ENCODE measurements at regions not wholly inside any gene's neighbourhood (a gene's known extent, or its start where the extent isn't known, plus 50 kb on each side); places are given as distances from the start of the nearest gene placed in this dataset.
"Not testable (repeated sequence)": the region's sequence is repeated elsewhere in the genome, so short reads cannot be mapped to it uniquely, and the experiment has no call there.

- H3K4me2 ChIP-seq (replicated peaks; ENCODE audit: extremely low read depth, low read length, poor library complexity, severe bottlenecking); H3K27me3 Mint-ChIP-seq (ENCODE audit: low read depth in 3 of 3); H3K27me3 ChIP-seq (ENCODE audit: control insufficient read depth in 2 of 2, insufficient read depth in 2 of 2, low read length in 2 of 2); H3K4me3 Mint-ChIP-seq; H3K9ac ChIP-seq (ENCODE audit: insufficient read depth, low read length, poor library complexity, severe bottlenecking); H4K20me1 ChIP-seq (ENCODE audit: insufficient read depth, low read length); H3K4me1 Mint-ChIP-seq; H2AFZ ChIP-seq (ENCODE audit: insufficient read depth, low read depth, low read length, poor library complexity, severe bottlenecking); H3K4me3 ChIP-seq (replicated peaks in 1 of 3; ENCODE audit: low read depth in 2 of 3, low read length in 3 of 3); H3K36me3 Mint-ChIP-seq; H3K27ac Mint-ChIP-seq; H3K36me3 ChIP-seq (replicated peaks in 1 of 2; ENCODE audit: control insufficient read depth in 1 of 2, insufficient read depth in 2 of 2, low read length in 2 of 2); DNase-seq; H3K4me1 ChIP-seq (ENCODE audit: control insufficient read depth in 1 of 2, insufficient read depth in 2 of 2, low read length in 2 of 2); H3K27ac ChIP-seq (ENCODE audit: low read depth in 1 of 2, low read length in 2 of 2); H3K79me2 ChIP-seq (ENCODE audit: insufficient read depth, low read length); intact Hi-C loops (cut with micrococcal nuclease): not testable (repeated sequence)
- H3K9me3 Mint-ChIP-seq, result peaks cover 35 to 96% (median 82%) of the 10 kb centered on the region in 7 donors
- peaks cover 85 to 88% of the 10 kb centered on the region in 2 donors for H3K9me3 ChIP-seq (replicated peaks in 1 of 2; ENCODE audit: control insufficient read depth in 1 of 2, insufficient read depth in 1 of 2, low read length in 2 of 2)
- 72% methylated on average over 11 of the region's 12 CpGs for WGBS (ENCODE audit: insufficient coverage)
Observed at GRCh38 chr22:11030571-11031410, 4497.2 kb upstream of the OR11H1 start.

DNA sequence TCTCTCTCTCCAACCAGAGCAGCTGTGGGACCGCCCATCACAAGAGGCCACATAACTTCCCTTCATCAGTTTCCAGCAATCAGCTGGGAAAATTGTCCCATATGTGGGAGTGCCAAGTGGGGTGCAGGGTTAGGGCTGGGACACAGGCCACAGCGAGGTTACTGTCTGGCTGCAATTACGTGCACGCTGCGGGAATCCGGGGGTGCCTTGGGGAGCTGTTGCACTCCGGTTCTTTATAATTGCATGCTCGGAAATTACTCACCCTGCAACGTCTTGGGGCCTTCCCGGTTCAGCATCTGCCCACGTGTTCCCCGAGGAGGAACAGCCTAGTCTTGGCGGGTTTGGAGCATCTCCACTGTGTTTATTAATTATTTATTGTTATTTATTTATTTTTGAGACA lies 4495.9 kb upstream of the OR11H1 start:
- H3K27me3 ChIP-seq (ENCODE audit: control insufficient read depth in 2 of 2, insufficient read depth in 2 of 2, low read length in 2 of 2); H2AFZ ChIP-seq (ENCODE audit: insufficient read depth, low read depth, low read length, poor library complexity, severe bottlenecking); H3K27ac ChIP-seq (ENCODE audit: low read depth in 1 of 2, low read length in 2 of 2); H3K4me1 Mint-ChIP-seq; H3K36me3 ChIP-seq (replicated peaks in 1 of 2; ENCODE audit: control insufficient read depth in 1 of 2, insufficient read depth in 2 of 2, low read length in 2 of 2); H4K20me1 ChIP-seq (ENCODE audit: insufficient read depth, low read length); DNase-seq; H3K27me3 Mint-ChIP-seq (ENCODE audit: low read depth in 3 of 3); H3K9ac ChIP-seq (ENCODE audit: insufficient read depth, low read length, poor library complexity, severe bottlenecking); intact Hi-C loops (cut with micrococcal nuclease); H3K4me1 ChIP-seq (ENCODE audit: control insufficient read depth in 1 of 2, insufficient read depth in 2 of 2, low read length in 2 of 2); H3K4me2 ChIP-seq (replicated peaks; ENCODE audit: extremely low read depth, low read length, poor library complexity, severe bottlenecking); H3K79me2 ChIP-seq (ENCODE audit: insufficient read depth, low read length); H3K4me3 ChIP-seq (replicated peaks in 1 of 3; ENCODE audit: low read depth in 2 of 3, low read length in 3 of 3); H3K36me3 Mint-ChIP-seq; H3K27ac Mint-ChIP-seq; H3K4me3 Mint-ChIP-seq: not testable (repeated sequence)
- 77% methylated on average over 10 of the region's 13 CpGs for WGBS (ENCODE audit: insufficient coverage)
- H3K9me3 ChIP-seq (replicated peaks in 1 of 2; ENCODE audit: control insufficient read depth in 1 of 2, insufficient read depth in 1 of 2, low read length in 2 of 2), result peaks cover 85 to 88% of the 10 kb centered on the region in 2 donors
- H3K9me3 Mint-ChIP-seq, result peaks cover 35 to 96% (median 83%) of the 10 kb centered on the region in 7 donors

DNA sequence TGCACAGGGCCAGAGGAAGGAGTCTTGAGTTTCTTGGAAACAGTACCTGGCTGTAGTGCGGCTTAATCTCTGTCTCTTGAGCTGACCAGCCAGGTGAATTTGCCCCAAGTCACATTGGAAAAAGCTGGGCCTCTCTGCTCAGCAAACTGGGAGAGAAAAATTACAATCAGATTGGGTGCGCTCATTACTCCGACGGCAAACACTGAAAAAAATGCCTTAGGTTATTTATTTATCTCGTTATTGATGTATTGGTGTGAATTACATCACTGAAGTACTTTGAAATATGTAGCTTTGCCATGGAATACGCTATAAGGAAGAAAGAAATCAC lies 4493.4 kb upstream of the OR11H1 start:
- H3K4me2 ChIP-seq (replicated peaks; ENCODE audit: extremely low read depth, low read length, poor library complexity, severe bottlenecking); H3K4me3 Mint-ChIP-seq; H2AFZ ChIP-seq (ENCODE audit: insufficient read depth, low read depth, low read length, poor library complexity, severe bottlenecking); H3K36me3 ChIP-seq (replicated peaks in 1 of 2; ENCODE audit: control insufficient read depth in 1 of 2, insufficient read depth in 2 of 2, low read length in 2 of 2); H3K27me3 Mint-ChIP-seq (ENCODE audit: low read depth in 3 of 3); H3K4me1 ChIP-seq (ENCODE audit: control insufficient read depth in 1 of 2, insufficient read depth in 2 of 2, low read length in 2 of 2); H3K79me2 ChIP-seq (ENCODE audit: insufficient read depth, low read length); H3K4me1 Mint-ChIP-seq; H3K36me3 Mint-ChIP-seq; intact Hi-C loops (cut with micrococcal nuclease); H4K20me1 ChIP-seq (ENCODE audit: insufficient read depth, low read length); H3K27ac Mint-ChIP-seq; H3K4me3 ChIP-seq (replicated peaks in 1 of 3; ENCODE audit: low read depth in 2 of 3, low read length in 3 of 3); H3K27me3 ChIP-seq (ENCODE audit: control insufficient read depth in 2 of 2, insufficient read depth in 2 of 2, low read length in 2 of 2); H3K9ac ChIP-seq (ENCODE audit: insufficient read depth, low read length, poor library complexity, severe bottlenecking); DNase-seq; H3K27ac ChIP-seq (ENCODE audit: low read depth in 1 of 2, low read length in 2 of 2): not testable (repeated sequence)
- WGBS (ENCODE audit: insufficient coverage), result 59% methylated on average over 5 of the region's 6 CpGs
- H3K9me3 ChIP-seq (replicated peaks in 1 of 2; ENCODE audit: control insufficient read depth in 1 of 2, insufficient read depth in 1 of 2, low read length in 2 of 2), result peaks cover 82 to 93% of the 10 kb centered on the region in 2 donors
- peaks cover 34 to 98% (median 91%) of the 10 kb centered on the region in 7 donors for H3K9me3 Mint-ChIP-seq

DNA sequence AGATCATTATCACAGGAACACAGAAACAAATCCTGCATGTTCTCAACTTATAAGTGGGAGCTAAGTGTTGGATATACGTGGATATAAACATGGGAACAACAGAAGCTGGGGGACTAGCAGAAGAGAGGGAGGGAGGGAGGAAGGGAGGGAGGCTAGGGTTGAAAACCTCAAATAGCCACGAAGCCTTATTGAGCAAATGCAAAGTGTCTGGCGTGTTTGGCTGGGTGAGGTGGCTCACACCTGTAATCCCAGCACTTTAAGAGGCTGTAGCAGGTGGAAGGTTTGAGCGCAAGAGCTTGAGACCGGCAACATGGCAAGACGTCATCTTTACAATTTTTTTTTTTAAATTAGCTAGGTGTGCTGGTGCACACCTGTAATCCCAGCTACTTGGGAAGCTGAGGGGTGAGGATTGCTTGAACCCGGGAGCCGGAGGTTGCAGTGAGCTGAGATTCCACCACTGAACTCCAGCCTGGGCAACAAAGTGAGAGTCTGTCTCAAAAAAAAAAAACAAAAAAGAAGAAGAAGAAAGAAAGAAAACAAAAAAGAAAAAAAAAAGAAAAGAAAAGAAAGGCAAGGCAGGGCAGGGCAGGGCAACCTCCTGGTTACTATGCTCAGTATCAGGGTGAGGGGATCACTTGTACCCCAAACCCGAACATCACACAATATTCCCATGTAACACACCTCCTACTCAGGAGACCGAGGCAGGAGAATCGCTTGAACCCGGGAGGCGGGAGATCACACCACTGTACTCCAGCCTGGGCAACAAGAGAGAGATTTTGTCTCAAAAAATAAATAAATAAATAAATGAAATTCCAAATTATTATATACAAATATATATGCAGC lies 4492.7 kb upstream of the OR11H1 start:
- H3K9ac ChIP-seq (ENCODE audit: insufficient read depth, low read length, poor library complexity, severe bottlenecking); H3K36me3 Mint-ChIP-seq; H3K27me3 Mint-ChIP-seq (ENCODE audit: low read depth in 3 of 3); intact Hi-C loops (cut with micrococcal nuclease); DNase-seq; H3K4me1 ChIP-seq (ENCODE audit: control insufficient read depth in 1 of 2, insufficient read depth in 2 of 2, low read length in 2 of 2); H4K20me1 ChIP-seq (ENCODE audit: insufficient read depth, low read length); H3K4me3 ChIP-seq (replicated peaks in 1 of 3; ENCODE audit: low read depth in 2 of 3, low read length in 3 of 3); H2AFZ ChIP-seq (ENCODE audit: insufficient read depth, low read depth, low read length, poor library complexity, severe bottlenecking); H3K4me2 ChIP-seq (replicated peaks; ENCODE audit: extremely low read depth, low read length, poor library complexity, severe bottlenecking); H3K4me3 Mint-ChIP-seq; H3K27ac ChIP-seq (ENCODE audit: low read depth in 1 of 2, low read length in 2 of 2); H3K36me3 ChIP-seq (replicated peaks in 1 of 2; ENCODE audit: control insufficient read depth in 1 of 2, insufficient read depth in 2 of 2, low read length in 2 of 2); H3K27me3 ChIP-seq (ENCODE audit: control insufficient read depth in 2 of 2, insufficient read depth in 2 of 2, low read length in 2 of 2); H3K4me1 Mint-ChIP-seq; H3K79me2 ChIP-seq (ENCODE audit: insufficient read depth, low read length): not testable (repeated sequence)
- Mint-ChIP-seq H3K27ac (peak overlapping the region in 1 of 7 donors; percentile 8), H3K9me3 (peaks cover 30 to 98% (median 91%) of the 10 kb centered on the region in 7 donors)
- 58% methylated on average over 9 of the region's 13 CpGs for WGBS (ENCODE audit: insufficient coverage)
- H3K9me3 ChIP-seq (replicated peaks in 1 of 2; ENCODE audit: control insufficient read depth in 1 of 2, insufficient read depth in 1 of 2, low read length in 2 of 2), result peaks cover 82 to 90% of the 10 kb centered on the region in 2 donors

All from CD14-positive monocyte (primary cell).